Fibroblast of skin of right biceps (primary cell): ENCODE measurements at regions not wholly inside any gene's neighbourhood (a gene's known extent, or its start where the extent isn't known, plus 50 kb on each side); places are given as distances from the start of the nearest gene placed in this dataset.

Source experiments
- DNase-seq: peaks from one replicate; pipeline ENCODE4 v3.0.0-alpha.2; 2013

GRCh38 chr20:23278172-23278571 lies 72.4 kb upstream of the NXT1 start:
- DNase-seq = no peak

- DNase-seq = no peak
These were observed 73.3 kb upstream of the NXT1 start for GRCh38 chr20:23277316-23277715.

- no peak for DNase-seq
These were observed 76.8 kb upstream of the NXT1 start for GRCh38 chr20:23273776-23274175.

GRCh38 chr20:23272176-23273029 lies 78.2 kb upstream of the NXT1 start:
- DNase-seq = no peak

GRCh38 chr20:23270382-23270911 lies 80.1 kb upstream of the NXT1 start:
- peak; percentile 83 for DNase-seq

- peak; percentile 7 for DNase-seq
These were observed 80.6 kb upstream of the NXT1 start for GRCh38 chr20:23269954-23270353.

- peak; percentile 8 for DNase-seq
These were observed 81.7 kb upstream of the NXT1 start for GRCh38 chr20:23268792-23269354.

GRCh38 chr20:23267909-23268308 lies 82.7 kb upstream of the NXT1 start:
- no peak for DNase-seq

GRCh38 chr20:23266530-23267398 lies 83.8 kb upstream of the NXT1 start:
- no peak for DNase-seq

- DNase-seq = peak; percentile 53
These were observed 85.4 kb upstream of the NXT1 start for GRCh38 chr20:23265226-23265625.

- DNase-seq = no peak
These were observed 86.0 kb upstream of the NXT1 start for GRCh38 chr20:23264545-23264944.

- DNase-seq = no peak
These were observed 90.3 kb upstream of the NXT1 start for GRCh38 chr20:23260181-23260840.

- DNase-seq = no peak
These were observed 91.9 kb upstream of the NXT1 start for GRCh38 chr20:23258747-23259121.

GRCh38 chr20:23257848-23258746 lies 92.5 kb upstream of the NXT1 start:
- peak; percentile 92 for DNase-seq

- no peak for DNase-seq
These were observed 93.4 kb upstream of the NXT1 start for GRCh38 chr20:23257106-23257761.

- peak; percentile 26 for DNase-seq
These were observed 94.7 kb upstream of the NXT1 start for GRCh38 chr20:23255716-23256385.

- DNase-seq = no peak
These were observed 95.5 kb upstream of the NXT1 start for GRCh38 chr20:23255106-23255505.

GRCh38 chr20:23254505-23254904 lies 96.1 kb upstream of the NXT1 start:
- DNase-seq = no peak

GRCh38 chr20:23254034-23254433 lies 96.6 kb upstream of the NXT1 start:
- DNase-seq = no peak

- no peak for DNase-seq
These were observed 97.1 kb upstream of the NXT1 start for GRCh38 chr20:23253524-23253923.

- no peak for DNase-seq
These were observed 98.8 kb upstream of the NXT1 start for GRCh38 chr20:23251779-23252178.
